ENCODE measurements at regions not wholly inside any gene's neighbourhood (a gene's known extent, or its start where the extent isn't known, plus 50 kb on each side); places are given as distances from the start of the nearest gene placed in this dataset.

GRCh38 chr16:14345512-14346115 is 274.5 kb downstream of the MRTFB start:
- no TSS peak for BruUV-seq (replicated peaks)
- POLR2A ChIA-PET, result no interaction called here
- CTCF ChIA-PET, result no interaction called here

More at GRCh38 chr16:14345512-14346115, 274.5 kb downstream of the MRTFB start:
- Histone ChIP-seq H3K4me1 (ENCODE audit: control insufficient read depth in 1 of 2, insufficient read depth in 2 of 2, low read length in 2 of 2) (peaks cover 0 to 3% of the 10 kb centered on the region in 2 experiments; a peak in 1 of 4 replicates), H3K36me3 (ENCODE audit: control insufficient read depth in 1 of 2, insufficient read depth in 2 of 2, low read length in 2 of 2) (no peaks in the 10 kb centered on the region), H3K4me3 (replicated peaks in 1 of 2; ENCODE audit: low read depth in 1 of 2, low read length in 2 of 2) (no peak overlapping the region), H3K79me2 (ENCODE audit: insufficient read depth, low read length) (no peaks in the 10 kb centered on the region), H3K9me2 (ENCODE audit: insufficient read depth) (no peaks in the 10 kb centered on the region), H3K9ac (ENCODE audit: low read length) (no peak overlapping the region), H3K27me3 (ENCODE audit: insufficient read depth, low read length) (no peaks in the 10 kb centered on the region), H3K4me2 (ENCODE audit: low read length) (no peak overlapping the region), H3K27ac (ENCODE audit: low read depth, low read length) (no peak overlapping the region), H4K20me1 (ENCODE audit: insufficient read depth) (no peaks in the 10 kb centered on the region), H3K9me3 (ENCODE audit: control insufficient read depth in 1 of 2, insufficient read depth in 1 of 2, low read depth in 1 of 2, low read length in 2 of 2) (peaks cover 0 to 5% of the 10 kb centered on the region in 2 experiments; a peak in 1 of 4 replicates), H2AFZ (ENCODE audit: low read depth, low read length, poor library complexity, severe bottlenecking) (no peak overlapping the region)
- intact Hi-C loops (cut with micrococcal nuclease), result no loop called here
- no peak for ATAC-seq
- RAD21 ChIA-PET (ENCODE audit: low non-redundant PET in 1 of 2, low total read pairs in 2 of 2, uncharacterized antibody in 2 of 2, unreplicated experiment in 2 of 2), result no interaction called here
- DNase-seq (ENCODE audit: low read depth, low spot score), result no peak
- TF ChIP-seq ZFX (IDR thresholded peaks at IDR 0.05) (no peak), YY1 (IDR thresholded peaks at IDR 0.05; ENCODE audit: extremely low read depth, insufficient replicate concordance, low read depth, low read length) (no peak), EGR1 (IDR thresholded peaks at IDR 0.05; ENCODE audit: low read depth) (no peak), POLR2A (IDR thresholded peaks at IDR 0.05; ENCODE audit: borderline replicate concordance, extremely low read depth, insufficient read depth, insufficient read length) (no peak), EZH2phosphoT487 (IDR thresholded peaks at IDR 0.05; ENCODE audit: borderline replicate concordance) (no peak), ELF1 (IDR thresholded peaks at IDR 0.05; ENCODE audit: borderline replicate concordance, low read depth) (no peak), ZNF274 (IDR thresholded peaks at IDR 0.05; ENCODE audit: low read depth, low read length) (no peak), REST (IDR thresholded peaks at IDR 0.05; ENCODE audit: low read depth) (no peak), CBX3 (IDR thresholded peaks at IDR 0.05; ENCODE audit: low read depth) (no peak), JUND (IDR thresholded peaks at IDR 0.05) (no peak), CEBPB (IDR thresholded peaks at IDR 0.05; ENCODE audit: low read depth) (no peak), TCF7L2 (IDR thresholded peaks at IDR 0.05; ENCODE audit: borderline replicate concordance, extremely low read depth, insufficient read depth, insufficient read length) (no peak), SRF (IDR thresholded peaks at IDR 0.05; ENCODE audit: low read depth) (no peak), FOSL1 (IDR thresholded peaks at IDR 0.05; ENCODE audit: low read depth) (no peak)
- TF ChIP-seq, protein P1, sequence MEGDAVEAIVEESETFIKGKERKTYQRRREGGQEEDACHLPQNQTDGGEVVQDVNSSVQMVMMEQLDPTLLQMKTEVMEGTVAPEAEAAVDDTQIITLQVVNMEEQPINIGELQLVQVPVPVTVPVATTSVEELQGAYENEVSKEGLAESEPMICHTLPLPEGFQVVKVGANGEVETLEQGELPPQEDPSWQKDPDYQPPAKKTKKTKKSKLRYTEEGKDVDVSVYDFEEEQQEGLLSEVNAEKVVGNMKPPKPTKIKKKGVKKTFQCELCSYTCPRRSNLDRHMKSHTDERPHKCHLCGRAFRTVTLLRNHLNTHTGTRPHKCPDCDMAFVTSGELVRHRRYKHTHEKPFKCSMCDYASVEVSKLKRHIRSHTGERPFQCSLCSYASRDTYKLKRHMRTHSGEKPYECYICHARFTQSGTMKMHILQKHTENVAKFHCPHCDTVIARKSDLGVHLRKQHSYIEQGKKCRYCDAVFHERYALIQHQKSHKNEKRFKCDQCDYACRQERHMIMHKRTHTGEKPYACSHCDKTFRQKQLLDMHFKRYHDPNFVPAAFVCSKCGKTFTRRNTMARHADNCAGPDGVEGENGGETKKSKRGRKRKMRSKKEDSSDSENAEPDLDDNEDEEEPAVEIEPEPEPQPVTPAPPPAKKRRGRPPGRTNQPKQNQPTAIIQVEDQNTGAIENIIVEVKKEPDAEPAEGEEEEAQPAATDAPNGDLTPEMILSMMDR (IDR thresholded peaks at IDR 0.05 in 2 of 3, conservative IDR thresholded peaks at IDR 0.05 in 1 of 3; ENCODE audit: borderline replicate concordance in 1 of 3, insufficient read depth in 1 of 3, low read depth in 2 of 3, low read length in 2 of 3), result no peak
- TF ChIP-seq, protein P2, sequence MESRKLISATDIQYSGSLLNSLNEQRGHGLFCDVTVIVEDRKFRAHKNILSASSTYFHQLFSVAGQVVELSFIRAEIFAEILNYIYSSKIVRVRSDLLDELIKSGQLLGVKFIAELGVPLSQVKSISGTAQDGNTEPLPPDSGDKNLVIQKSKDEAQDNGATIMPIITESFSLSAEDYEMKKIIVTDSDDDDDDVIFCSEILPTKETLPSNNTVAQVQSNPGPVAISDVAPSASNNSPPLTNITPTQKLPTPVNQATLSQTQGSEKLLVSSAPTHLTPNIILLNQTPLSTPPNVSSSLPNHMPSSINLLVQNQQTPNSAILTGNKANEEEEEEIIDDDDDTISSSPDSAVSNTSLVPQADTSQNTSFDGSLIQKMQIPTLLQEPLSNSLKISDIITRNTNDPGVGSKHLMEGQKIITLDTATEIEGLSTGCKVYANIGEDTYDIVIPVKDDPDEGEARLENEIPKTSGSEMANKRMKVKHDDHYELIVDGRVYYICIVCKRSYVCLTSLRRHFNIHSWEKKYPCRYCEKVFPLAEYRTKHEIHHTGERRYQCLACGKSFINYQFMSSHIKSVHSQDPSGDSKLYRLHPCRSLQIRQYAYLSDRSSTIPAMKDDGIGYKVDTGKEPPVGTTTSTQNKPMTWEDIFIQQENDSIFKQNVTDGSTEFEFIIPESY (IDR thresholded peaks at IDR 0.05; ENCODE audit: extremely low read depth, insufficient replicate concordance, low read length), result no peak
- TF ChIP-seq, protein P3, sequence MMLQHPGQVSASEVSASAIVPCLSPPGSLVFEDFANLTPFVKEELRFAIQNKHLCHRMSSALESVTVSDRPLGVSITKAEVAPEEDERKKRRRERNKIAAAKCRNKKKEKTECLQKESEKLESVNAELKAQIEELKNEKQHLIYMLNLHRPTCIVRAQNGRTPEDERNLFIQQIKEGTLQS (IDR thresholded peaks at IDR 0.05), result no peak
